AG09309 (cell line): ENCODE measurements at regions not wholly inside any gene's neighbourhood (a gene's known extent, or its start where the extent isn't known, plus 50 kb on each side); places are given as distances from the start of the nearest gene placed in this dataset.
"Not testable (repeated sequence)": the region's sequence is repeated elsewhere in the genome, so short reads cannot be mapped to it uniquely, and the experiment has no call there.

Experiments used
- DNase-seq: peaks from one replicate; pipeline ENCODE4 v3.0.0-alpha.2; 2010; ENCODE audit warnings: low read depth
- H3K4me3 ChIP-seq: 2 replicates; pipeline ENCODE4 v1.5.1; 2011; ENCODE audit warnings: mild to moderate bottlenecking, low read depth, low read length, moderate library complexity; ENCODE audit not compliant: control insufficient read depth
- CTCF ChIP-seq: IDR thresholded peaks from 2 replicates; pipeline ENCODE4 v1.5.1; 2011; ENCODE audit warnings: mild to moderate bottlenecking, low read depth, low read length, inconsistent platforms; ENCODE audit not compliant: insufficient read depth, control insufficient read depth; ENCODE audit errors: missing control alignments

DNA sequence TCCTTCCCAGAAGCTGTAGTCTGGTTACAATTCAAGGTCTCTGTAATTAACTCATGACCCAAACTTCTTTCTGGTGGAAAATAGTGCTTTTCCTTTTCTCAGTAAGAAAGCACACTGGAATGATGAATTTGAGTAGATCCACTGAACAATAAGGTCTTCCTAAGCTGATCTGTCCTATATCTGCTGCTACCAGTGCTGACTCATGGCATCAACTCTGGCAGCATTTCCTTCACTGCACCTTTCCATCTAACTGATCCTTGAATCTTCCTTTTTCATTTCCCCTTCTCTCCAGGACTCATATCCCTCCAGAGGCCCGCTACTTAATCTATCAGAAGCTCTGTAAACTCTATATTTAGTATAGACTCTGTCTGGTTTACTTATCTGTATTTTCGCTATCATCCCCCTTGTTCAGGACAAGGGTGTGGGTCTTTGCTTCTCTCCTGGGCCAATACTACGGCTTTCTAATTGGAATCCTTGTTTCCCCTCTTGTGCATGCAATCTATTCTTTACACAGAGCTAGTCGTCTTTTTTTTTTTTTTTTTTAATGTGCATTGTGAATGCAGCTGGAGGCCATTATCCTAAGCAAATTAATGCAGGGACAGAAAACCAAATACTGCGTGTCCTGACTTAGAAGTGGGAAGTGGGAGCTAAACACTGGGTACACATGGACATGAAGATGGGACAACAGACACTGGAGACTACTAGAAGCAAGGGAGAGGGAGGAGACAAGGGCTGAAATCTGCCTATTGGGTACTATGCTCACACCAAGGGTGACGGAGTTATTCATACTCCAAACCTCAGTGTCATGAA is 192.2 kb upstream of the RPS23 start:
- TF ChIP-seq CTCF = no peak
- H3K4me3 ChIP-seq = no peak overlapping the region
- DNase-seq = no peak

DNA sequence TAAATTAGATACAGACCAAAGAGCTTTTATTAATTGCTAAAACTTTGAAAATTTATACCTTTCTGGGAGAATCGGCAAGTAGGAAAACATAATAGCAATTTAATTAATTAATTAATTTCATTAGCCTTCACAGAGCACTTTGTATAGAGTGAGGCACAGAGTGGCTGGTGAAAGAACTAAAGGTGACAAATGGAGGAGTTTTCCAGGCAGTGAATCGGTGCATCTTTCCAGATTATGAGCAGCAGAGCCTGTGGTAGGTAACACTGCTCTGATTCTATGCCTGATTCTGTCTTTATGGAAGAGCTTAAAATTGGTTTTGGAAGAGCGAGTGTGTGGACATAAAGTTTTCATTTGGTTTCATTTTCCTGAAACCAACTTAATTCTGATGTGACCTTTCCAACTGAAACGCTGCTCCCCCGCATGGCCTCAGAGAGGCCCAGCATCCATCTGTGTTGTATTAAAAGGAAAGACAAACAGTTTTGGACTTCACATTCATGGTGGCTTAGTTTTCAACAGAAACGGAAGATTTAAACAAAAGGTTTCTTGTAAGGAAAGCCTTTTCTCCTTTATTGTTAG is 188.9 kb upstream of the RPS23 start:
- peak; percentile 43 for TF ChIP-seq CTCF
- peak overlapping the region; percentile 20 for H3K4me3 ChIP-seq
- DNase-seq = peak; percentile 11

DNA sequence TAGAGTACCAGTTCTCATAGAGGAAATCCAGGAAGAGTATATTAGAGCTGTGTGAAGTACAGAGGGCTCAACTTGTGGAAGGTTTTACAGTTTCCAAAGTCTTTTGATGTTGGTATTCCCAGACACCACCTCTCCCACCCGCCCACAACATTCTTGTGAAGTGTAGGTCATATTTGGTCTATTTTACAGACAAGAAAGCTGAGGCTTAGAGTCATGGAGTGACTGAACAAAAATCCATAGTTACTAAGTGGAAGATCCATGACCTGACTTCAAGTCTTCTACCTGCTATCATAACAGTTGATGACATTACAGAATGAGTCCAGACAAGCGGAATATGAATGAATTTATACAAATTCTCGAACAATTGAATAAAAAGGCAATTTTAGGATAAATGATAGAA is 187.1 kb upstream of the RPS23 start:
- H3K4me3 ChIP-seq = no peak overlapping the region
- no peak for DNase-seq
- no peak for TF ChIP-seq CTCF

DNA sequence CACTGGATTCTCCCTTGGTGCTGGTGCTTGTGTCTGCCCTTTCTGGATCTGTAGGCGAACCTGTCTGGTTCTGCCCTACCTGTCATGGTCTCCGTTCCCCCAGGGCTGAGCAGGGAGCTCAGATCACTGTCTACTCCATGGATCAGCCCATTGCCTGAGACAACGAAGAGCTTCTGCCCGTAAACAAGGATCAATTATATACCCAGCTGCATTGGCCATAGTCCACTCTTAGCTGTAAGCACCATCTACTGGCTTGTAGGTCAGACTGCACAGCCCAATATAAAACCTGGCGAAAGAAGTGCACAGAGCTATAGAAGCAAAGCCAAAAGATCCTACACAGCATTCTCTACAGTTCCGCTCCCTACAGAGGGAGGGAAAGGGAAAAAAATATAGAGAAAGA is 181.5 kb upstream of the RPS23 start:
- TF ChIP-seq CTCF = no peak
- no peak for DNase-seq
- no peak overlapping the region for H3K4me3 ChIP-seq

- H3K4me3 ChIP-seq, DNase-seq: not testable (repeated sequence)
These were observed 177.2 kb upstream of the RPS23 start for GRCh38 chr5:82455317-82455716.

DNA sequence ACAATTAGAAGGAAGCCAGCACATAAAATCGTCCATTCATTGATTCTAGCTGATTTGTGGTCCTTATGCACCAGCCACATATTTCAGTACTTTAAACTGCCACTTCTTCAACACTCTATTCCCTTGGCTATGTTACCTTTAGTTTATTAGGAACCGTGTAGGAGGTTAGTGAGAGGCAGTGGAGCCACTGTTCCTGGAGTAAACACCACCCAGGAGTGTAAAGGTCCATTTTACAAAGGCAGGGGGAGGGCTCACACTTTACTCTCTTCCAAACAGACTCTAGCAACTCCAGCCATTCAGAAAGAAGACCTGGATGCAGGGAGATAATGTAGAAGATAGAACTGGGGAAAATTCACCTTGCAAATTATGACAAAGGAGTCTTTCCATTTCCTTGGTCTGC is 170.2 kb upstream of the RPS23 start:
- no peak overlapping the region for H3K4me3 ChIP-seq
- no peak for DNase-seq
- TF ChIP-seq CTCF = no peak

GRCh38 chr5:82447913-82448312 is 169.8 kb upstream of the RPS23 start:
- H3K4me3 ChIP-seq = no peak overlapping the region
- no peak for DNase-seq
- no peak for TF ChIP-seq CTCF
